CD8-positive, alpha-beta memory T cell (primary cell): ENCODE measurements at regions not wholly inside any gene's neighbourhood (a gene's known extent, or its start where the extent isn't known, plus 50 kb on each side); places are given as distances from the start of the nearest gene placed in this dataset.

Experiments
- CTCF ChIA-PET: fragments of 350-600 bp; sonication (Branson Sonifier 250); formaldehyde crosslinking; loops from one replicate; lab custom pipeline; 2021; ENCODE audit warnings: antibody characterized with exemption; lab: Charles Lee
- POLR2A ChIA-PET: fragments of 350-600 bp; sonication (Branson Sonifier 250); formaldehyde crosslinking; loops from one replicate; lab custom pipeline; 2021; ENCODE audit warnings: antibody characterized with exemption; lab: Charles Lee
- DNase-seq, 5 donors: peaks; one replicate each; pipeline versions ENCODE4 v3.0.0 to v3.0.0-alpha.2; 2020 to 2022; ENCODE audit warnings: mixed read lengths in 1 of 5
- H3K27ac ChIP-seq: one replicate; pipeline ENCODE4 v1.7.0; 2013; ENCODE audit warnings: low read depth, mild to moderate bottlenecking, low read length, moderate library complexity
- H3K27me3 ChIP-seq: 2 replicates; pipeline ENCODE4 v1.7.0; 2013; ENCODE audit warnings: low read length, mild to moderate bottlenecking; ENCODE audit not compliant: insufficient read depth, poor library complexity, severe bottlenecking
- H3K36me3 ChIP-seq: 2 replicates; pipeline ENCODE4 v1.7.0; 2013; ENCODE audit warnings: mild to moderate bottlenecking, low read length, moderate library complexity; ENCODE audit not compliant: insufficient read depth
- H3K4me1 ChIP-seq: 2 replicates; pipeline ENCODE4 v1.7.0; 2013; ENCODE audit warnings: mild to moderate bottlenecking, low read length, moderate library complexity; ENCODE audit not compliant: insufficient read depth
- H3K4me3 ChIP-seq: 2 replicates; pipeline ENCODE4 v1.7.0; 2013; ENCODE audit warnings: mild to moderate bottlenecking, low read length
- H3K9me3 ChIP-seq: 2 replicates; pipeline ENCODE4 v1.7.0; 2013; ENCODE audit warnings: mild to moderate bottlenecking, low read length
- H3K27ac Mint-ChIP-seq, 8 donors: one replicate each; pipeline ENCODE4 v1.8.0; 2020 to 2021; ENCODE audit warnings: mixed read lengths in 8 of 8, mild to moderate bottlenecking in 6 of 8, inconsistent platforms in 3 of 8, moderate library complexity in 3 of 8
- H3K27me3 Mint-ChIP-seq, 2 donors: one replicate each; pipeline ENCODE4 v1.8.0; 2020 to 2021; ENCODE audit warnings: mixed read lengths in 2 of 2, mild to moderate bottlenecking in 1 of 2, moderate library complexity in 1 of 2
- H3K36me3 Mint-ChIP-seq, 3 donors: one replicate each; pipeline ENCODE4 v1.8.0; 2020 to 2021; ENCODE audit warnings: mixed read lengths in 3 of 3, inconsistent platforms in 1 of 3, mild to moderate bottlenecking in 1 of 3
- H3K4me1 Mint-ChIP-seq, 3 donors: one replicate each; pipeline ENCODE4 v1.8.0; 2020 to 2021; ENCODE audit warnings: mixed read lengths in 3 of 3, inconsistent platforms in 1 of 3, mild to moderate bottlenecking in 1 of 3
- H3K4me3 Mint-ChIP-seq, 7 donors: one replicate each; pipeline ENCODE4 v1.8.0; 2020 to 2021; ENCODE audit warnings: mixed read lengths in 7 of 7, mild to moderate bottlenecking in 6 of 7, moderate library complexity in 4 of 7, inconsistent platforms in 2 of 7
- H3K9me3 Mint-ChIP-seq, 5 donors: one replicate each; pipeline ENCODE4 v1.8.0; 2020 to 2022; ENCODE audit warnings: mixed read lengths in 5 of 5, mild to moderate bottlenecking in 3 of 5, moderate library complexity in 2 of 5, inconsistent platforms in 1 of 5

GRCh38 chrX:107502316-107502715 lies 52.9 kb downstream of the FRMPD3 start:
- H3K4me1 Mint-ChIP-seq: peaks cover 0 to 7% (median 0%) of the 10 kb centered on the region in 3 donors
- H3K27ac Mint-ChIP-seq: no peak overlapping the region
- DNase-seq: no peak
- H3K36me3 Mint-ChIP-seq: no peaks in the 10 kb centered on the region
- no peaks in the 10 kb centered on the region for H3K9me3 Mint-ChIP-seq
- H3K27me3 ChIP-seq: peaks cover 6% of the 10 kb centered on the region
- ChIA-PET POLR2A (no interaction called here), CTCF (no interaction called here)
- no peaks in the 10 kb centered on the region for H3K36me3 ChIP-seq
- no peaks in the 10 kb centered on the region for H3K9me3 ChIP-seq
- peaks cover 19 to 32% of the 10 kb centered on the region in 2 donors for H3K27me3 Mint-ChIP-seq
- H3K4me3 Mint-ChIP-seq: no peak overlapping the region
- H3K27ac ChIP-seq: no peak overlapping the region
- H3K4me3 ChIP-seq: no peak overlapping the region
- H3K4me1 ChIP-seq: no peaks in the 10 kb centered on the region

- H3K4me1 ChIP-seq: no peaks in the 10 kb centered on the region
- peaks cover 0 to 2% (median 0%) of the 10 kb centered on the region in 5 donors for H3K9me3 Mint-ChIP-seq
- H3K36me3 ChIP-seq: no peaks in the 10 kb centered on the region
- H3K4me1 Mint-ChIP-seq: peaks cover 0 to 13% (median 0%) of the 10 kb centered on the region in 3 donors
- H3K27me3 Mint-ChIP-seq: peaks cover 22 to 32% of the 10 kb centered on the region in 2 donors
- peaks cover 0 to 1% (median 0%) of the 10 kb centered on the region in 3 donors for H3K36me3 Mint-ChIP-seq
- H3K4me3 Mint-ChIP-seq: no peak overlapping the region
- H3K27ac Mint-ChIP-seq: no peak overlapping the region
- H3K27me3 ChIP-seq: peaks cover 6% of the 10 kb centered on the region
- H3K27ac ChIP-seq: no peak overlapping the region
- DNase-seq: no peak
- ChIA-PET CTCF (no interaction called here), POLR2A (no interaction called here)
- no peak overlapping the region for H3K4me3 ChIP-seq
- H3K9me3 ChIP-seq: no peaks in the 10 kb centered on the region
These were observed 54.6 kb downstream of the FRMPD3 start for GRCh38 chrX:107504006-107504405.

- Mint-ChIP-seq H3K27ac (no peak overlapping the region), H3K4me1 (peaks cover 0 to 13% (median 0%) of the 10 kb centered on the region in 3 donors), H3K36me3 (peaks cover 0 to 4% (median 0%) of the 10 kb centered on the region in 3 donors), H3K4me3 (no peak overlapping the region), H3K27me3 (peaks cover 22 to 32% of the 10 kb centered on the region in 2 donors), H3K9me3 (peaks cover 0 to 3% (median 0%) of the 10 kb centered on the region in 5 donors)
- ChIA-PET POLR2A (no interaction called here), CTCF (no interaction called here)
- H3K27me3 ChIP-seq: peaks cover 6% of the 10 kb centered on the region
- H3K4me1 ChIP-seq: no peaks in the 10 kb centered on the region
- H3K9me3 ChIP-seq: no peaks in the 10 kb centered on the region
- no peak overlapping the region for H3K4me3 ChIP-seq
- DNase-seq: no peak
- no peak overlapping the region for H3K27ac ChIP-seq
- no peaks in the 10 kb centered on the region for H3K36me3 ChIP-seq
These were observed 55.8 kb downstream of the FRMPD3 start for GRCh38 chrX:107505223-107505622.

DNA sequence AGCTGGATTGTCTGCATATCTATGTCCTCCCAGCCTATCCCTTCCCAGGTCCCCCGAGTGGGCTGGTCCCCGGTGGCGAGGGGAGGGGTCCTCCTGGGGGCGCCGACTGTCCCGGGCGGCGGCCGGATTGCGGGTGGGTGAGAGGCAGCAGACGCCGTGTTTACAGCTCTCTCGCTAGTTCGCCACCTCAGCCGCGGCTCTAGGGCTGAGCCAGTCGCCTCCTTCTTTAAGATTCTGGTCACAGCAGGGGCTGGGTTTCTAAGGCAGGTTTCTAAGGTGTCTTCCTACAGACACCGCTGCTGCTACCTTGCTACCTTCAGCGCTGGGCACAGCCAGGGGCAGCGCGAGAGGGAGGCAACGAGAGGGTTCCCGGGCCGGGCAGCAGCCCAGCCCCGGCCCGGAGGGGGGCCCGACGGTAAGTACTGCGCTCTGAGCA lies 57.2 kb downstream of the FRMPD3 start:
- Histone ChIP-seq H3K4me3 (no peak overlapping the region), H3K36me3 (no peaks in the 10 kb centered on the region), H3K27me3 (peaks cover 6% of the 10 kb centered on the region), H3K27ac (no peak overlapping the region), H3K9me3 (no peaks in the 10 kb centered on the region), H3K4me1 (no peaks in the 10 kb centered on the region)
- peaks cover 22 to 32% of the 10 kb centered on the region in 2 donors for H3K27me3 Mint-ChIP-seq
- ChIA-PET CTCF (no interaction called here), POLR2A (no interaction called here)
- no peak for DNase-seq
- H3K4me3 Mint-ChIP-seq: peak overlapping the region in 4 of 7 donors; percentile 8 to 78 (median 49)
- peaks cover 0 to 3% (median 0%) of the 10 kb centered on the region in 5 donors for H3K9me3 Mint-ChIP-seq
- peaks cover 0 to 13% (median 0%) of the 10 kb centered on the region in 3 donors for H3K4me1 Mint-ChIP-seq
- peaks cover 0 to 4% (median 0%) of the 10 kb centered on the region in 3 donors for H3K36me3 Mint-ChIP-seq
- H3K27ac Mint-ChIP-seq: no peak overlapping the region

GRCh38 chrX:107507093-107507743 lies 57.8 kb downstream of the FRMPD3 start:
- DNase-seq: no peak
- Mint-ChIP-seq H3K36me3 (peaks cover 0 to 4% (median 0%) of the 10 kb centered on the region in 3 donors), H3K27me3 (peaks cover 26 to 32% of the 10 kb centered on the region in 2 donors), H3K4me1 (peaks cover 0 to 13% (median 0%) of the 10 kb centered on the region in 3 donors), H3K27ac (peak overlapping the region in 1 of 8 donors; percentile 90), H3K9me3 (peaks cover 0 to 3% (median 0%) of the 10 kb centered on the region in 5 donors), H3K4me3 (peak overlapping the region in 5 of 7 donors; percentile 26 to 78 (median 37))
- Histone ChIP-seq H3K4me1 (no peaks in the 10 kb centered on the region), H3K27me3 (peaks cover 6% of the 10 kb centered on the region), H3K4me3 (no peak overlapping the region), H3K36me3 (no peaks in the 10 kb centered on the region), H3K27ac (no peak overlapping the region), H3K9me3 (no peaks in the 10 kb centered on the region)
- ChIA-PET POLR2A (no interaction called here), CTCF (no interaction called here)

DNA sequence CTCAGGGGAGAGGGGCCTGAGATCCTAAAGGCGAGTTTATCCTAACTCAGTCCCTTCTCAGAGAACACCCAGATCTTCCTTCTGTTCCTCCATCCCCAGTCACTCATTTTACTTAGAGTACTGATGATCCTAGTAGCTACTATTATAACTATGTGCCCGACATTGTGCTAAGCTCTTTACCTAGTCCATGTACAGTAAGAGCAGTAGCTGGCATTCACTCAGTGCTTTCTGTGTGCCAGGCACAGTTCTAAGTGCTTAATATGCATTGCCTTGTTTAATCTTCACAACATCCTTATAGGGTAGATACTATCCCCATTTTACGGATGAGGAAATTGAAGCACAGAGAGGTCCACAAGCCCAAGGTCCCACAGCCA lies 58.3 kb downstream of the FRMPD3 start:
- Histone ChIP-seq H3K27me3 (peaks cover 6% of the 10 kb centered on the region), H3K4me1 (no peaks in the 10 kb centered on the region), H3K4me3 (no peak overlapping the region), H3K27ac (no peak overlapping the region), H3K36me3 (no peaks in the 10 kb centered on the region), H3K9me3 (no peaks in the 10 kb centered on the region)
- Mint-ChIP-seq H3K9me3 (peaks cover 0 to 3% (median 0%) of the 10 kb centered on the region in 5 donors), H3K27me3 (peaks cover 26 to 30% of the 10 kb centered on the region in 2 donors), H3K4me1 (peaks cover 0 to 13% (median 0%) of the 10 kb centered on the region in 3 donors), H3K27ac (no peak overlapping the region), H3K4me3 (peak overlapping the region in 2 of 7 donors; percentile 5 to 78), H3K36me3 (peaks cover 0 to 4% (median 0%) of the 10 kb centered on the region in 3 donors)
- no peak for DNase-seq
- POLR2A ChIA-PET: no interaction called here
- CTCF ChIA-PET: no interaction called here

GRCh38 chrX:107508925-107509324 lies 59.5 kb downstream of the FRMPD3 start:
- H3K4me3 ChIP-seq: no peak overlapping the region
- no peak for DNase-seq
- peaks cover 20 to 26% of the 10 kb centered on the region in 2 donors for H3K27me3 Mint-ChIP-seq
- POLR2A ChIA-PET: no interaction called here
- H3K9me3 Mint-ChIP-seq: peaks cover 0 to 3% (median 0%) of the 10 kb centered on the region in 5 donors
- H3K4me3 Mint-ChIP-seq: no peak overlapping the region
- H3K27ac Mint-ChIP-seq: no peak overlapping the region
- peaks cover 0 to 13% (median 0%) of the 10 kb centered on the region in 3 donors for H3K4me1 Mint-ChIP-seq
- H3K9me3 ChIP-seq: no peaks in the 10 kb centered on the region
- H3K36me3 ChIP-seq: no peaks in the 10 kb centered on the region
- H3K27ac ChIP-seq: no peak overlapping the region
- H3K4me1 ChIP-seq: no peaks in the 10 kb centered on the region
- peaks cover 0 to 4% (median 0%) of the 10 kb centered on the region in 3 donors for H3K36me3 Mint-ChIP-seq
- H3K27me3 ChIP-seq: peaks cover 6% of the 10 kb centered on the region
- CTCF ChIA-PET: no interaction called here

- Histone ChIP-seq H3K4me1 (no peaks in the 10 kb centered on the region), H3K9me3 (no peaks in the 10 kb centered on the region), H3K27ac (no peak overlapping the region), H3K27me3 (no peaks in the 10 kb centered on the region), H3K4me3 (no peak overlapping the region), H3K36me3 (no peaks in the 10 kb centered on the region)
- ChIA-PET POLR2A (no interaction called here), CTCF (no interaction called here)
- no peaks in the 10 kb centered on the region for H3K36me3 Mint-ChIP-seq
- peaks cover 9 to 16% of the 10 kb centered on the region in 2 donors for H3K27me3 Mint-ChIP-seq
- H3K9me3 Mint-ChIP-seq: peaks cover 0 to 5% (median 0%) of the 10 kb centered on the region in 5 donors
- H3K4me3 Mint-ChIP-seq: no peak overlapping the region
- peaks cover 0 to 4% (median 0%) of the 10 kb centered on the region in 3 donors for H3K4me1 Mint-ChIP-seq
- DNase-seq: no peak
- H3K27ac Mint-ChIP-seq: no peak overlapping the region
These were observed 65.5 kb downstream of the FRMPD3 start for GRCh38 chrX:107514944-107515343.
